Parathyroid adenoma (tissue), 2 donors: ENCODE measurements at regions not wholly inside any gene's neighbourhood (a gene's known extent, or its start where the extent isn't known, plus 50 kb on each side); places are given as distances from the start of the nearest gene placed in this dataset.

Experiments used
- H2AFZ ChIP-seq: fragments of 300-600 bp; sonication (generic); one replicate; pipeline ENCODE4 v1.7.0; 2017; ENCODE audit warnings: antibody characterized with exemption, mild to moderate bottlenecking
- H3K27ac ChIP-seq: fragments of 300-600 bp; sonication (generic); one replicate; pipeline ENCODE4 v1.7.0; 2017
- H3K27me3 ChIP-seq: fragments of 300-600 bp; sonication (generic); one replicate; pipeline ENCODE4 v1.7.0; 2017; ENCODE audit warnings: low read length; ENCODE audit not compliant: control insufficient read depth, insufficient read depth
- H3K36me3 ChIP-seq: fragments of 300-600 bp; sonication (generic); one replicate; pipeline ENCODE4 v1.7.0; 2017; ENCODE audit warnings: low read length; ENCODE audit not compliant: control insufficient read depth, insufficient read depth
- H3K4me1 ChIP-seq: fragments of 300-600 bp; sonication (generic); one replicate; pipeline ENCODE4 v1.7.0; 2017; ENCODE audit warnings: control low read depth
- H3K4me2 ChIP-seq: fragments of 300-600 bp; sonication (generic); one replicate; pipeline ENCODE4 v1.7.0; 2017; ENCODE audit warnings: low read length
- H3K4me3 ChIP-seq: fragments of 300-600 bp; sonication (generic); one replicate; pipeline ENCODE4 v1.7.0; 2017; ENCODE audit warnings: low read depth, low read length
- H3K79me2 ChIP-seq: fragments of 300-600 bp; sonication (generic); one replicate; pipeline ENCODE4 v1.7.0; 2017; ENCODE audit warnings: control low read depth
- H3K9ac ChIP-seq: fragments of 300-600 bp; sonication (generic); one replicate; pipeline ENCODE4 v1.7.0; 2017; ENCODE audit warnings: mild to moderate bottlenecking
- H3K9me3 ChIP-seq: fragments of 300-600 bp; sonication (generic); one replicate; pipeline ENCODE4 v1.7.0; 2017; ENCODE audit warnings: low read length; ENCODE audit not compliant: control insufficient read depth
- CTCF ChIP-seq: fragments of 300-600 bp; sonication (generic); IDR thresholded peaks from one replicate; pipeline ENCODE4 v1.7.0; 2017; ENCODE audit warnings: antibody characterized with exemption, mild to moderate bottlenecking
- donor health status: primary hyperparathyroidism.

- Histone ChIP-seq H3K36me3 (no peaks in the 10 kb centered on the region), H3K9ac (no peak overlapping the region), H3K79me2 (no peaks in the 10 kb centered on the region), H3K4me2 (no peak overlapping the region), H2AFZ (no peak overlapping the region), H3K9me3 (no peaks in the 10 kb centered on the region), H3K27ac (no peak overlapping the region), H3K27me3 (no peaks in the 10 kb centered on the region), H3K4me3 (no peak overlapping the region), H3K4me1 (no peaks in the 10 kb centered on the region)
- TF ChIP-seq CTCF: no peak
Measured at GRCh38 chr18:38663270-38663669, 1097.7 kb upstream of the CELF4 start.

GRCh38 chr18:38654946-38655345, 1089.3 kb upstream of the CELF4 start:
- Histone ChIP-seq H3K4me2 (no peak overlapping the region), H3K4me3 (no peak overlapping the region), H3K27me3 (no peaks in the 10 kb centered on the region), H3K79me2 (no peaks in the 10 kb centered on the region), H2AFZ (no peak overlapping the region), H3K4me1 (no peaks in the 10 kb centered on the region), H3K27ac (no peak overlapping the region), H3K9me3 (no peaks in the 10 kb centered on the region), H3K9ac (no peak overlapping the region), H3K36me3 (no peaks in the 10 kb centered on the region)
- TF ChIP-seq CTCF: no peak

- H3K4me3 ChIP-seq: no peak overlapping the region
- no peak for TF ChIP-seq CTCF
- no peak overlapping the region for H3K9ac ChIP-seq
- H3K27me3 ChIP-seq: no peaks in the 10 kb centered on the region
- no peaks in the 10 kb centered on the region for H3K4me1 ChIP-seq
- H3K4me2 ChIP-seq: no peak overlapping the region
- H3K27ac ChIP-seq: no peak overlapping the region
- no peaks in the 10 kb centered on the region for H3K36me3 ChIP-seq
- no peaks in the 10 kb centered on the region for H3K79me2 ChIP-seq
- H3K9me3 ChIP-seq: no peaks in the 10 kb centered on the region
- no peak overlapping the region for H2AFZ ChIP-seq
Measured at GRCh38 chr18:38651736-38652135, 1086.1 kb upstream of the CELF4 start.

GRCh38 chr18:38648179-38648578, 1082.6 kb upstream of the CELF4 start:
- H3K9ac ChIP-seq: no peak overlapping the region
- H3K9me3 ChIP-seq: no peaks in the 10 kb centered on the region
- H2AFZ ChIP-seq: no peak overlapping the region
- H3K79me2 ChIP-seq: no peaks in the 10 kb centered on the region
- no peak overlapping the region for H3K27ac ChIP-seq
- TF ChIP-seq CTCF: no peak
- H3K4me1 ChIP-seq: no peaks in the 10 kb centered on the region
- H3K4me2 ChIP-seq: no peak overlapping the region
- H3K27me3 ChIP-seq: no peaks in the 10 kb centered on the region
- H3K36me3 ChIP-seq: no peaks in the 10 kb centered on the region
- no peak overlapping the region for H3K4me3 ChIP-seq

- H3K9ac ChIP-seq: no peak overlapping the region
- no peak overlapping the region for H2AFZ ChIP-seq
- H3K79me2 ChIP-seq: no peaks in the 10 kb centered on the region
- H3K27me3 ChIP-seq: no peaks in the 10 kb centered on the region
- no peak for TF ChIP-seq CTCF
- no peak overlapping the region for H3K27ac ChIP-seq
- H3K36me3 ChIP-seq: no peaks in the 10 kb centered on the region
- H3K4me2 ChIP-seq: no peak overlapping the region
- no peak overlapping the region for H3K4me3 ChIP-seq
- H3K9me3 ChIP-seq: no peaks in the 10 kb centered on the region
- no peaks in the 10 kb centered on the region for H3K4me1 ChIP-seq
Measured at GRCh38 chr18:38646296-38646695, 1080.7 kb upstream of the CELF4 start.
